HG03342 (cell line): ENCODE measurements at regions not wholly inside any gene's neighbourhood (a gene's known extent, or its start where the extent isn't known, plus 50 kb on each side); places are given as distances from the start of the nearest gene placed in this dataset.

Source experiments
- ATAC-seq: cut with Tn5 transposase; IDR thresholded peaks from one replicate; pipeline ENCODE4 v1.9.1; 2021; ENCODE audit warnings: mild to moderate bottlenecking, moderate library complexity; ENCODE audit not compliant: unreplicated experiment

GRCh38 chr13:72181661-72182060 lies 314.7 kb upstream of the DACH1 start:
- ATAC-seq: no peak

- no peak for ATAC-seq
Observed at GRCh38 chr13:72180253-72180952, 313.4 kb upstream of the DACH1 start.

GRCh38 chr13:72174549-72174948 lies 307.5 kb upstream of the DACH1 start:
- ATAC-seq: no peak

GRCh38 chr13:72170571-72170970 lies 303.6 kb upstream of the DACH1 start:
- no peak for ATAC-seq

DNA sequence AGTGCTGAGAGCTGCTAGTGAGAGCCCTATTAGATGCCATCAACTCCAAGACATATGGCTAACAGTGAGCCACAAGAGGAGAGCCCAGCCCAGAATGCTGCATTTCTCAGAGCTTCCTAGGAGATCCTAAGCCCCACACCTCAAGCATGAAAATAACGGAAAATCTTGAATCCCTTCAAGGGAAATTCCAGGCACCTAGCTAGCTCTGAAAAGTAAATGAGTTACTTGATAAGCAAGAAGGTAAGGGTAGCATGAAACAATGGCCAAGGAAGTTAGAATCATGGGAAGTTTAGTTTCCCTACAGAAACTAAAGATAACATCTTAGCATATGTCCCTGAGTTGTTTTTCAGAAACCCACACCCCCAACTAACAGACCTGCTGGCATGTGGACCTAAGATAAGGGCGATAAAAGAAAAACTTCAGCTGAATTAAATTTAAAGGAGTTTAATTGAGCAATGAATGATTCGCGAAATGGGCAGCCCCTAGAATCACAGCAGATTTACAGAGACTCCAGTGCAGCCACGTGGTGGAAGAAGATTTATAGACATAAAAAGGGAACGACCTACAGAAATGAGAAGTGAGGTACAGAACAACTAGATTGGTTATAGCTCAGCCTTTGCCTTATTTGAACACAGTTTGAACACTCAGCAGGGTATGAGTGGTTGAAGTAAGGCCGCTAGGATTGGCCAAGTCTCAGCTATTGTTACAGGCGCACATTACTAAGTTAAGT lies 301.3 kb upstream of the DACH1 start:
- ATAC-seq: no peak

- no peak for ATAC-seq
Observed at GRCh38 chr13:72166102-72166650, 299.2 kb upstream of the DACH1 start.

DNA sequence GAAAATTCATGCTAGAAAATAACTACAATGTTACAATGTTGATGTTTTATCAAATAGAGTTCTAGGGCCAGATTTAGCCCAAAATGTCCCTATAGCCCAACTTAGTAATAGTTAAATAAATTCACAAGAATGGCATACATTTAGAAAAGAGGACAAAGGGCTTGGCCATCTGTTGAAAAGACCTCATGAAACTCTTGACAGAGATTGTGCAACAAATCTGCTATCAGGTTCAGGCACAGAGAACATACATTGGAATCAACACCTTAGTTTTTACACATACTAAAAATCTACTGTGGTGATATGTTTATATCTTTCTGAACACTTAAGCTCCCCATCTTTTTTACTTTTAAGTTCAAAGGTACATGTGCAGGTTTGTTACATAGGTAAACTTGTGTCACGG lies 298.3 kb upstream of the DACH1 start:
- ATAC-seq: no peak

DNA sequence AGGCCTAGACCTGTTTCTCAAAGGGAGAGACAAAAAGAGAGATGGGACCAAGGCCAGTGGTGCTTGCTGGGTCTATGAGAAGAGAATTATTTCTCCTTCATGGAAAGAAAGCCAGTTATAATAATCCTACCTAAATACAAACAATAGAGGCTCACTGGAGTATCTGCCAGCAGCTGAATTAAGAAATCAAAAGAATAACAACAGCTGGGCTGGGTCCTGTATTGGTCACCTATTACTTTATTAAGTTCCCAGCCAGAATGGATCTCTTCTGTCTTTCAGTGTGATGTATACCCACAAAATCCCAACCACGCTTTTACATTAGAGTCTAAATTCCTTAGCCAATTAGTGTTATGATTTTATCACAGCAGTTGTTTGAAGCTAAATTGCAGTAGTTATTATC lies 297.8 kb upstream of the DACH1 start:
- ATAC-seq: no peak

DNA sequence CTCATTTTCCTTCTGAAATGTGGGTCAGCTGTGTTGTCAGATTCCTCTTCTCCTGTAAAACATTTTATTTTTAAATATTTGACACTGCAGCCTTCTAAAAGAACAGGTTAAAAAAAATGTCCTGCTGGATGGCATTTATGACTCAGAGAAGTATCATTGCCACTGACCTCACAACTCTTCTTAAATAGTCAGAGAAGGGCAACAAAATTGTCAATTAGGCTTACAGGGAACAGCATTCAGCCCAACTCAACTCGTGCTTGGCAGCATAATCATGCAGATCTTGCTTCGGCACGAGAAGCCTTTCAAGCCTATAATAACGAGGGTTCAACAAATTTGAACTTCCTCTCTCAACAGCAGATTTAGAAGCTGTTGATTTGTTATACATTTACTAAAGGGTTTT lies 296.7 kb upstream of the DACH1 start:
- ATAC-seq: no peak

- no peak for ATAC-seq
Observed at GRCh38 chr13:72160977-72161376, 294.0 kb upstream of the DACH1 start.

- ATAC-seq: no peak
Observed at GRCh38 chr13:72156760-72157159, 289.8 kb upstream of the DACH1 start.

DNA sequence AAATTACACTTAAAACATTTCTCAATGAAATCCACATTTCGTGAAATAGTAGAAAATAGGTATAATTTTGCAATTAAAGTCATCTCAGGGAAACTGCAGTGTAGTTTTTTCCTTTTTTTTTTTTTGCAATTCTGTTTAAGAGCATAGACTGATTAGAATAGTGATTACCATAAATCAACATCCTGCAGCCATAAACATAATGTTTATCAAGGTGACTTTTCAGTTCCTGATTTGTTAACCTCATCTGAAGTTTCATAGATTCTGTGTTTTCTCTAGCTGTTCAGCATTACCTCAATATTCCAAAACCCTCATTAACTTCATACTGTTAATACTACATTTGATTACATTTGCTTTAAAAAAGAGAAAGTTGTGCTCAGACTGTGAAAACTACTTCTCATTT lies 286.3 kb upstream of the DACH1 start:
- ATAC-seq: no peak

DNA sequence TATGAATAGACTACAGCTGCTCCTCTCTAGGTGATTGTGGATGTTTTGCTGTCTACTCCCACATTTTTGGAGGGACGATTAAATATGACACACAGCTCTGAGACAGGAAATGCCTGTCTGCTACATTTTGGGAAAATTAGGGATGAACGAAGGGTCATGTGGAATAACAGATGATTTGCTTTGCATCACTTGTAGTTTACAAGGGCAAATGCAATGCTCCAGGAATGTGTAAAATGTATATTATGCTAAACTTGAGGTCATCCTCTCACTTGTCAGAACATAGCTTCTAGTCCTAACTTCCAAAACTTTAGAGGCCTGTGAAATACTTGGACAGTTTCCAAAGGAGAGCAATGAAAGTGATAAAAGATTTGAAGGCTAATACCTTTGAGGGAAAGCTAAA lies 284.2 kb upstream of the DACH1 start:
- no peak for ATAC-seq

GRCh38 chr13:72150502-72150901 lies 283.5 kb upstream of the DACH1 start:
- no peak for ATAC-seq

GRCh38 chr13:72149701-72150100 lies 282.7 kb upstream of the DACH1 start:
- no peak for ATAC-seq

GRCh38 chr13:72146816-72147215 lies 279.8 kb upstream of the DACH1 start:
- no peak for ATAC-seq

DNA sequence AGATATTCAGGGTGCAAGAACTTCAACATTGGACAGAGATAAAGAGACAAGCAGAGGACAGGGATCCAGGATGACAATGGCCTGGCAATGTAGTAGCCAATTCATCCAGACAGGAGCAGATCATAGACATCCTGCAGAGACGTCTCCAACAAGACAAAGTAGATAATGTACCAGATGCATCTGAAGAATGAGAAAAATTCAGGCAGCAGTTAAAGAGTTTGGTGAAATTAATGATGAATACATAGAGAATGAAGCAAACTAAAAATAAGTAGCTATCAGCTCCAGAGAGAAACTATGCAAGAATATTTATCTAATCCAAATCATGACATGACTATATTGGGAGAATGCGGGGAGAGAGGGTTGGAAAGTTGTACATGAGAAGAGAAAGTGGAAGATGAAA lies 278.4 kb upstream of the DACH1 start:
- no peak for ATAC-seq

- ATAC-seq: no peak
Observed at GRCh38 chr13:72144636-72145035, 277.6 kb upstream of the DACH1 start.

DNA sequence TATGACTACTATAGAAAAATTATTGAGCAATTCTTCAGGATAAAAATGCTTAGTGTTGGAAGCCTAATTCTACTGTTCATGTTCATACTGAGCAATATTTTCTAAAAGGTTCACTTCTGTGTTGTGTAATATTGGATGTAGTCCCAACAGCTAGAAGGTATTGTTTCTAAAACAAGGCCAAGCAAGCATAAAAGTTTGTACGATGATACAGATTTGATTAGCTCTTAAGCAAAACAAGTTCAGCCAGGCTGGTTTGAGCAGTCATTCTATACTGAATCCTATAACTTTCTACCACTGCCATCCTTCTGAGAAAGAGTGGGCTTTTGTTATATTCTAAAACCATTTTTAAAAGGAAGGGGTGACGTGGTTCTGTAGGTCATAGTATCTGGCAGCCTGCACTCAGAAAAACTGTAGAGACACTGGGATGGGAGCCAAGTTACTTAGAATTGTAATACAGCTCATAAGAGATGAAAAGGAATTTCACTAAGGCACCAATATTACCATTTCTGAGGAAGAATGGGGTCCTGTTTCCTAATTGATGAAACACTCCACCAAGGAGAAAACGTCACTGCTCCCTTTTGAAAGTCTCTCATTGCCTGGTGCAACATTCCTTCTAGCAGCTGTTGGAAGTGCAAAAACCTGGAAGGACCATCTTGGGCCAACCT lies 275.0 kb upstream of the DACH1 start:
- ATAC-seq: no peak

- no peak for ATAC-seq
Observed at GRCh38 chr13:72139192-72139591, 272.2 kb upstream of the DACH1 start.

- no peak for ATAC-seq
Observed at GRCh38 chr13:72132075-72132474, 265.1 kb upstream of the DACH1 start.

DNA sequence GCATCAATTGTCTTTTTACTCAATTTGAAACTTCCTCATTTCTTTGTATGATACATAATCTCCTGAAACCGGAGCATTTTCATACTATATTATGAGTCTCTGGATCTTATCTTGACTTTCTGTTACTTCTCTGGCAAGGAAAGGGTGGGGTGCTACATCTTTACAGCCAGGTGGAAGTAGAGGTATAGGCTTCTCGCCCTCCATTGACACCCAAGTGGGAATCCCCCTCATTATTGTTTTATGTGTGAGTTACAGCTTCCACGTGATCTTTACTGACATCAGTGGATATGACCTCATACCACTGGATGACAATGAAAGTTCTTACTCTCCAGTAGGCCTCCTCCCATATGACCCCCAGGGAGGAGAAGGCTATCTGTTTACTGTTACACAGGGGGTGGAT lies 262.1 kb upstream of the DACH1 start:
- ATAC-seq: no peak
